Endothelial cell of umbilical vein (primary cell): ENCODE measurements at regions not wholly inside any gene's neighbourhood (a gene's known extent, or its start where the extent isn't known, plus 50 kb on each side); places are given as distances from the start of the nearest gene placed in this dataset.

Experiments
- BruUV-seq: library from RNA; stranded (reverse); fragments of 400-500 nt; replicated peaks from 2 replicates; lab custom pipeline; 2021; lab: Mats Ljungman, UMichigan
- CTCF ChIA-PET: fragments of 300-600, 350-600 bp; sonication (Branson Sonifier 250); formaldehyde crosslinking; loops from one replicate; lab custom pipeline; 2021; ENCODE audit warnings: antibody characterized with exemption, inconsistent platforms; lab: Charles Lee
- POLR2A ChIA-PET: fragments of 300-600, 350-600 bp; sonication (Branson Sonifier 250); formaldehyde crosslinking; loops from one replicate; lab custom pipeline; 2021; ENCODE audit warnings: antibody characterized with exemption, inconsistent platforms; lab: Charles Lee
- DNase-seq: peaks from one replicate; pipeline ENCODE4 v3.0.0-alpha.2; 2011; ENCODE audit warnings: low read depth, low spot score
- FAIRE-seq: peaks from 2 replicates; lab custom pipeline; 2011; peaks lifted over from hg19 to GRCh38; lab: Jason Lieb, UNC
- H2AFZ ChIP-seq: 2 replicates; pipeline ENCODE4 v1.6.0; 2012; ENCODE audit warnings: low read depth, low read length, control low read depth, inconsistent platforms
- H3K27ac ChIP-seq: 2 replicates; pipeline ENCODE4 v1.5.1; 2011; ENCODE audit warnings: low read depth, mild to moderate bottlenecking, control low read depth, low read length, moderate library complexity; ENCODE audit not compliant: insufficient read depth
- H3K27me3 ChIP-seq, 2 experiments: 2 replicates each; pipeline versions ENCODE4 v1.6.0 to v1.6.1; 2011; ENCODE audit warnings: low read length in 2 of 2, mixed read lengths in 1 of 2; ENCODE audit not compliant: control insufficient read depth in 2 of 2, insufficient read depth in 2 of 2
- H3K36me3 ChIP-seq, 2 experiments: 2 replicates in 1 of 2; 3 replicates in 1 of 2; pipeline ENCODE4 v1.5.1; 2011; ENCODE audit warnings: low read length in 2 of 2, mild to moderate bottlenecking in 1 of 2, moderate library complexity in 1 of 2; ENCODE audit not compliant: control insufficient read depth in 2 of 2, insufficient read depth in 2 of 2; ENCODE audit errors: extremely low read depth in 1 of 2
- H3K4me1 ChIP-seq: 3 replicates; pipeline ENCODE4 v1.5.1; 2011; ENCODE audit warnings: mild to moderate bottlenecking, low read length; ENCODE audit not compliant: control insufficient read depth, insufficient read depth; ENCODE audit errors: extremely low read depth
- H3K4me2 ChIP-seq: 2 replicates; pipeline ENCODE4 v1.6.1; 2011; ENCODE audit warnings: low read length, control low read depth, mixed read lengths; ENCODE audit not compliant: insufficient read depth
- H3K4me3 ChIP-seq, 3 experiments: fragments of 200-600 bp in 1 of 3; sonication (generic), shearing (Covaris generic) in 1 of 3; replicated peaks in 1 of 3; 2 replicates each; pipeline ENCODE4 v1.5.1; 2011 to 2016; ENCODE audit warnings: control low read depth in 3 of 3, low read length in 3 of 3, mild to moderate bottlenecking in 2 of 3, inconsistent platforms in 1 of 3, low read depth in 1 of 3, moderate library complexity in 1 of 3; ENCODE audit not compliant: insufficient read depth in 1 of 3
- H3K79me2 ChIP-seq: 2 replicates; pipeline ENCODE4 v1.6.0; 2012; ENCODE audit warnings: low read length, inconsistent platforms; ENCODE audit not compliant: control insufficient read depth, insufficient read depth
- H3K9ac ChIP-seq: replicated peaks from 2 replicates; pipeline ENCODE3; 2011; ENCODE audit warnings: low read length, control low read depth; ENCODE audit not compliant: insufficient read depth; ENCODE audit errors: extremely low read depth
- H3K9me1 ChIP-seq: replicated peaks from 3 replicates; pipeline ENCODE4 v1.6.0; 2011; ENCODE audit warnings: mild to moderate bottlenecking, low read length; ENCODE audit not compliant: control insufficient read depth, insufficient read depth; ENCODE audit errors: extremely low read depth
- H3K9me3 ChIP-seq: replicated peaks from 2 replicates; pipeline ENCODE4 v1.5.1; 2012; ENCODE audit warnings: low read length, inconsistent platforms; ENCODE audit not compliant: control insufficient read depth, insufficient read depth
- H4K20me1 ChIP-seq: replicated peaks from 2 replicates; pipeline ENCODE3; 2011; ENCODE audit warnings: mild to moderate bottlenecking, low read length; ENCODE audit not compliant: control insufficient read depth, insufficient read depth; ENCODE audit errors: extremely low read depth
- EZH2 ChIP-seq: IDR thresholded peaks from 2 replicates; pipeline ENCODE4 v1.6.1; 2012; ENCODE audit warnings: borderline replicate concordance, low read depth, mild to moderate bottlenecking, moderate library complexity, low read length, inconsistent platforms; ENCODE audit not compliant: severe bottlenecking
- FOS ChIP-seq: IDR thresholded peaks from 2 replicates; pipeline ENCODE4 v1.6.1; 2011; ENCODE audit warnings: mild to moderate bottlenecking, low read length, moderate library complexity, borderline replicate concordance; ENCODE audit not compliant: insufficient read depth
- GATA2 ChIP-seq: IDR thresholded peaks from 2 replicates; pipeline ENCODE4 v1.7.0; 2011; ENCODE audit warnings: low read depth, mild to moderate bottlenecking, moderate library complexity, mixed read lengths, low read length; ENCODE audit not compliant: insufficient read length, insufficient read depth
- JUN ChIP-seq: IDR thresholded peaks from 2 replicates; pipeline ENCODE4 v1.6.1; 2011; ENCODE audit warnings: borderline replicate concordance, low read depth; ENCODE audit not compliant: insufficient read length, insufficient read depth
- MYC ChIP-seq: IDR thresholded peaks from one replicate; pipeline ENCODE4 v1.6.1; 2011; ENCODE audit warnings: mild to moderate bottlenecking, low read depth, low read length
- POLR2A ChIP-seq: IDR thresholded peaks from 2 replicates; pipeline ENCODE4 v1.6.1; 2012; ENCODE audit warnings: low read depth, mild to moderate bottlenecking, control low read depth, low read length
- POLR2AphosphoS5 ChIP-seq: IDR thresholded peaks from 2 replicates; pipeline ENCODE4 v1.6.1; 2012; ENCODE audit warnings: low read depth, mild to moderate bottlenecking, control low read depth, low read length, moderate library complexity; ENCODE audit not compliant: insufficient read depth
- dilution Hi-C: fragments of 300-500 bp; cut with MboI; formaldehyde crosslinking; loops from one replicate; pipeline ENCODE4 v1.15.0; 2019; ENCODE audit warnings: low sequenced_read_pairs; ENCODE audit not compliant: extremely low pct_ligation_motif_present
- intact Hi-C: fragments of 100-400 bp; cut with micrococcal nuclease; formaldehyde crosslinking; loops from one replicate; pipeline ENCODE4 v1.10.0; 2022
- TF ChIP-seq, protein P1 (sequence below), 2 donors: IDR thresholded peaks; 1 replicate in 1 of 2; 2 replicates in 1 of 2; pipeline ENCODE4 v1.5.1; 2011; ENCODE audit warnings: low read length in 2 of 2, mild to moderate bottlenecking in 2 of 2, moderate library complexity in 2 of 2, control low read depth in 1 of 2, inconsistent platforms in 1 of 2, low read depth in 1 of 2; ENCODE audit not compliant: insufficient read depth in 1 of 2; ENCODE audit errors: extremely low read depth in 1 of 2
- TF ChIP-seq, protein P2 (sequence below): IDR thresholded peaks from 2 replicates; pipeline ENCODE4 v1.6.1; 2011; ENCODE audit not compliant: insufficient read depth, insufficient read length

DNA sequence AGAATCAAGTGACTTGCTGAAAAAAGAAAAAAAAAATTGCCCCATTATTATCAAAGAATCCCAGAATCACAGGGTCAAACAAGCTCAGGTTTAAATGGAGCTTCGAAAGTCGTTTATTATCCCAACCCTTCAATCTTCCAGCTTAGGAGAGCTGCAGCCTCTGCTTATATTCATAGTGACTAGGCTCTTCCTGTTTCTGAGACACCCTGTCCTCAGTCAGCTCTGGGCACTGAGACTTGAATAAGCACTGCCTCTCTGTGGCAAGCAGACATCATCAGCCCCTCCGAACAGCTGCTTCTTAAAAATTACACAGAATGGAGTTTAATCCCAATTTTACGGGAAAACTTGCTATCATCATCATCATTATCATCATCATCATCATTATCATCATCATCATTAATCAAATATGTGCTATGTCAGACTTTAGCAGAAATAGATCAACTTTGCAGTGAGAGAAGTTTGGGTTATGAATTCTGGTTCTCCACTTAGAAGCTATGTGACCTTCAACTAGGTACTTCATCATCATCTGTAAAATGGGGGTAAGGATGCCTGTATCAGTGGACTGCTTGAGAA lies 614.0 kb upstream of the SYNCRIP start:
- Histone ChIP-seq H2AFZ (no peak overlapping the region), H3K36me3 (no peaks in the 10 kb centered on the region), H3K9me3 (no peaks in the 10 kb centered on the region), H4K20me1 (no peaks in the 10 kb centered on the region), H3K4me2 (no peak overlapping the region), H3K4me1 (no peaks in the 10 kb centered on the region), H3K27ac (no peak overlapping the region), H3K79me2 (no peaks in the 10 kb centered on the region), H3K27me3 (no peaks in the 10 kb centered on the region), H3K9ac (no peak overlapping the region), H3K9me1 (no peaks in the 10 kb centered on the region), H3K4me3 (no peak overlapping the region)
- no peak for FAIRE-seq
- TF ChIP-seq EZH2 (no peak), JUN (no peak), POLR2A (no peak), MYC (no peak), FOS (no peak), GATA2 (no peak), POLR2AphosphoS5 (no peak)
- TF ChIP-seq, protein P1, sequence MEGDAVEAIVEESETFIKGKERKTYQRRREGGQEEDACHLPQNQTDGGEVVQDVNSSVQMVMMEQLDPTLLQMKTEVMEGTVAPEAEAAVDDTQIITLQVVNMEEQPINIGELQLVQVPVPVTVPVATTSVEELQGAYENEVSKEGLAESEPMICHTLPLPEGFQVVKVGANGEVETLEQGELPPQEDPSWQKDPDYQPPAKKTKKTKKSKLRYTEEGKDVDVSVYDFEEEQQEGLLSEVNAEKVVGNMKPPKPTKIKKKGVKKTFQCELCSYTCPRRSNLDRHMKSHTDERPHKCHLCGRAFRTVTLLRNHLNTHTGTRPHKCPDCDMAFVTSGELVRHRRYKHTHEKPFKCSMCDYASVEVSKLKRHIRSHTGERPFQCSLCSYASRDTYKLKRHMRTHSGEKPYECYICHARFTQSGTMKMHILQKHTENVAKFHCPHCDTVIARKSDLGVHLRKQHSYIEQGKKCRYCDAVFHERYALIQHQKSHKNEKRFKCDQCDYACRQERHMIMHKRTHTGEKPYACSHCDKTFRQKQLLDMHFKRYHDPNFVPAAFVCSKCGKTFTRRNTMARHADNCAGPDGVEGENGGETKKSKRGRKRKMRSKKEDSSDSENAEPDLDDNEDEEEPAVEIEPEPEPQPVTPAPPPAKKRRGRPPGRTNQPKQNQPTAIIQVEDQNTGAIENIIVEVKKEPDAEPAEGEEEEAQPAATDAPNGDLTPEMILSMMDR (IDR thresholded peaks at IDR 0.05; ENCODE audit: extremely low read depth in 1 of 2, insufficient read depth in 1 of 2, low read depth in 1 of 2, low read length in 2 of 2) = no peak
- TF ChIP-seq, protein P2, sequence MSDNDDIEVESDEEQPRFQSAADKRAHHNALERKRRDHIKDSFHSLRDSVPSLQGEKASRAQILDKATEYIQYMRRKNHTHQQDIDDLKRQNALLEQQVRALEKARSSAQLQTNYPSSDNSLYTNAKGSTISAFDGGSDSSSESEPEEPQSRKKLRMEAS = no peak
- DNase-seq = no peak
- BruUV-seq = no TSS peak
- dilution Hi-C loops = no loop called here
- intact Hi-C loops = no loop called here
- CTCF ChIA-PET = no interaction called here
- POLR2A ChIA-PET = no interaction called here
